ENCODE measurements at regions not wholly inside any gene's neighbourhood (a gene's known extent, or its start where the extent isn't known, plus 50 kb on each side); places are given as distances from the start of the nearest gene placed in this dataset.

- no peak for TF ChIP-seq MAX (IDR thresholded peaks at IDR 0.05; ENCODE audit: insufficient read depth, insufficient read length)
- TF ChIP-seq POLR2AphosphoS5 (IDR thresholded peaks at IDR 0.05; ENCODE audit: insufficient read depth, low read depth, low read length), result no peak
- TF ChIP-seq POLR2A (IDR thresholded peaks at IDR 0.05; ENCODE audit: low read depth, low read length), result no peak
- no peak for TF ChIP-seq JUN (IDR thresholded peaks at IDR 0.05; ENCODE audit: borderline replicate concordance, insufficient read depth, insufficient read length, low read depth)
Observed at GRCh38 chr5:107295914-107296313, 374.8 kb downstream of the EFNA5 start.

GRCh38 chr5:107294669-107295068 lies 376.1 kb downstream of the EFNA5 start:
- Histone ChIP-seq H3K9me3 (replicated peaks; ENCODE audit: control insufficient read depth, insufficient read depth, low read length) (no peaks in the 10 kb centered on the region), H4K20me1 (replicated peaks; ENCODE audit: control insufficient read depth, extremely low read depth, insufficient read depth, low read length) (no peaks in the 10 kb centered on the region), H3K27me3 (ENCODE audit: control insufficient read depth in 2 of 2, insufficient read depth in 2 of 2, low read length in 2 of 2) (no peaks in the 10 kb centered on the region), H3K4me2 (ENCODE audit: insufficient read depth, low read length) (no peak overlapping the region), H3K27ac (ENCODE audit: insufficient read depth, low read depth, low read length) (no peak overlapping the region), H3K4me3 (replicated peaks in 1 of 3; ENCODE audit: insufficient read depth in 1 of 3, low read depth in 1 of 3, low read length in 3 of 3) (no peak overlapping the region), H2AFZ (ENCODE audit: low read depth, low read length) (no peak overlapping the region), H3K79me2 (ENCODE audit: control insufficient read depth, insufficient read depth, low read length) (no peaks in the 10 kb centered on the region), H3K9me1 (replicated peaks; ENCODE audit: control insufficient read depth, extremely low read depth, insufficient read depth, low read length) (no peaks in the 10 kb centered on the region), H3K36me3 (ENCODE audit: control insufficient read depth in 2 of 2, extremely low read depth in 1 of 2, insufficient read depth in 2 of 2, low read length in 2 of 2) (no peaks in the 10 kb centered on the region), H3K4me1 (ENCODE audit: control insufficient read depth, extremely low read depth, insufficient read depth, low read length) (peaks cover 7% of the 10 kb centered on the region), H3K9ac (replicated peaks; ENCODE audit: extremely low read depth, insufficient read depth, low read length) (no peak overlapping the region)
- dilution Hi-C loops (cut with MboI; ENCODE audit: extremely low pct_ligation_motif_present, low sequenced_read_pairs), result no loop called here
- ChIA-PET CTCF (no interaction called here), POLR2A (no interaction called here)
- intact Hi-C loops (cut with micrococcal nuclease), result no loop called here
- DNase-seq (ENCODE audit: low read depth, low spot score) (no peak), FAIRE-seq (no peak)
- no TSS peak for BruUV-seq (replicated peaks)
- no peak for TF ChIP-seq JUN (IDR thresholded peaks at IDR 0.05; ENCODE audit: borderline replicate concordance, insufficient read depth, insufficient read length, low read depth)
- no peak for TF ChIP-seq EZH2 (IDR thresholded peaks at IDR 0.05; ENCODE audit: borderline replicate concordance, low read depth, low read length, severe bottlenecking)
- TF ChIP-seq FOS (IDR thresholded peaks at IDR 0.05; ENCODE audit: borderline replicate concordance, insufficient read depth, low read length), result no peak
- TF ChIP-seq POLR2AphosphoS5 (IDR thresholded peaks at IDR 0.05; ENCODE audit: insufficient read depth, low read depth, low read length), result no peak
- no peak for TF ChIP-seq MAX (IDR thresholded peaks at IDR 0.05; ENCODE audit: insufficient read depth, insufficient read length)
- TF ChIP-seq GATA2 (IDR thresholded peaks at IDR 0.05; ENCODE audit: insufficient read depth, insufficient read length, low read depth, low read length), result no peak
- no peak for TF ChIP-seq MYC (IDR thresholded peaks at IDR 0.05; ENCODE audit: low read depth, low read length)
- TF ChIP-seq CTCF (IDR thresholded peaks at IDR 0.05; ENCODE audit: extremely low read depth in 1 of 2, insufficient read depth in 1 of 2, low read depth in 1 of 2, low read length in 2 of 2), result no peak
- no peak for TF ChIP-seq POLR2A (IDR thresholded peaks at IDR 0.05; ENCODE audit: low read depth, low read length)

More at GRCh38 chr5:107295914-107296313, 374.8 kb downstream of the EFNA5 start:
- no peaks in the 10 kb centered on the region for H3K9me1 ChIP-seq (replicated peaks; ENCODE audit: control insufficient read depth, extremely low read depth, insufficient read depth, low read length)
- BruUV-seq (replicated peaks), result no TSS peak
- H3K4me2 ChIP-seq (ENCODE audit: insufficient read depth, low read length), result no peak overlapping the region
- no peak overlapping the region for H2AFZ ChIP-seq (ENCODE audit: low read depth, low read length)
- H3K36me3 ChIP-seq (ENCODE audit: control insufficient read depth in 2 of 2, extremely low read depth in 1 of 2, insufficient read depth in 2 of 2, low read length in 2 of 2), result no peaks in the 10 kb centered on the region
- no peaks in the 10 kb centered on the region for H3K4me1 ChIP-seq (ENCODE audit: control insufficient read depth, extremely low read depth, insufficient read depth, low read length)
- no peak overlapping the region for H3K27ac ChIP-seq (ENCODE audit: insufficient read depth, low read depth, low read length)
- DNase-seq (ENCODE audit: low read depth, low spot score), result no peak
- dilution Hi-C loops (cut with MboI; ENCODE audit: extremely low pct_ligation_motif_present, low sequenced_read_pairs), result no loop called here
- FAIRE-seq, result no peak
- intact Hi-C loops (cut with micrococcal nuclease), result no loop called here
- no peak overlapping the region for H3K9ac ChIP-seq (replicated peaks; ENCODE audit: extremely low read depth, insufficient read depth, low read length)
- ChIA-PET CTCF (interaction anchor here (1.4 kb wide), 1 partner anchor 19 kb away, joined by 5 read pairs; no protein-coding TSS in a partner anchor), POLR2A (no interaction called here)
- no peaks in the 10 kb centered on the region for H3K27me3 ChIP-seq (ENCODE audit: control insufficient read depth in 2 of 2, insufficient read depth in 2 of 2, low read length in 2 of 2)
- H3K79me2 ChIP-seq (ENCODE audit: control insufficient read depth, insufficient read depth, low read length), result no peaks in the 10 kb centered on the region
- H4K20me1 ChIP-seq (replicated peaks; ENCODE audit: control insufficient read depth, extremely low read depth, insufficient read depth, low read length), result no peaks in the 10 kb centered on the region
- H3K9me3 ChIP-seq (replicated peaks; ENCODE audit: control insufficient read depth, insufficient read depth, low read length), result no peaks in the 10 kb centered on the region
- no peak overlapping the region for H3K4me3 ChIP-seq (replicated peaks in 1 of 3; ENCODE audit: insufficient read depth in 1 of 3, low read depth in 1 of 3, low read length in 3 of 3)

Data from endothelial cell of umbilical vein (primary cell).